ENCODE measurements at regions not wholly inside any gene's neighbourhood (a gene's known extent, or its start where the extent isn't known, plus 50 kb on each side); places are given as distances from the start of the nearest gene placed in this dataset.

DNA sequence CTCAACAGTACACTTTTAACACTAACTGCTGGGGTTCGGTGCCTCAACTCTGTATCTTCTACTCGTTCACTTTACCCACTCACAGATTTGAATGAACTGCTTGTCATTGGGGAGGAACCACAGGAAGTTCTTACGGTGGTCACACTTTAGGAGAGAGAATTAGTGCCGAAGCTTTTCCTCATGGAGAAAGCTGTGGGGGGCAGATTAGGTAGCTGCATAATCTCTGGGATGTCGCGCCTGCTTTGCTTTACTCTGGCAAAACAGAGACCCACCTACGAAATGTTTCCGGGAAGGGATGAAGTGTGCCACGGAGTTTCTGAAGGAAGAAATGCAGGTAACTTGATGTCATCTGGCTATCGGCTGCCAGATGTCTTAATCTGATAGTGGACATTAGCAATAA lies 949.7 kb upstream of the TENM3 start:
- intact Hi-C loops (cut with micrococcal nuclease; ENCODE audit: unreplicated experiment) (no loop called here), in situ Hi-C loops (cut with MboI) (no loop called here)
- Histone ChIP-seq H3K27ac (ENCODE audit: control insufficient read depth, insufficient read depth) (no peak overlapping the region), H3K36me3 (ENCODE audit: control insufficient read depth in 2 of 2, insufficient read depth in 2 of 2, low read length in 1 of 2) (no peaks in the 10 kb centered on the region), H4K20me1 (ENCODE audit: control insufficient read depth, insufficient read depth) (no peaks in the 10 kb centered on the region), H3K9me3 (replicated peaks; ENCODE audit: control insufficient read depth, insufficient read depth, low read length) (no peaks in the 10 kb centered on the region), H3K4me1 (ENCODE audit: control insufficient read depth, insufficient read depth, low read length) (no peaks in the 10 kb centered on the region), H3K4me2 (ENCODE audit: control insufficient read depth, insufficient read depth) (no peak overlapping the region), H2AFZ (ENCODE audit: control insufficient read depth, low read depth, low read length) (no peak overlapping the region), H3K9ac (ENCODE audit: control insufficient read depth, insufficient read depth, low read length) (no peak overlapping the region), H3K27me3 (replicated peaks in 1 of 2; ENCODE audit: control insufficient read depth in 2 of 2, insufficient read depth in 2 of 2, low read length in 1 of 2) (no peaks in the 10 kb centered on the region), H3K79me2 (ENCODE audit: control insufficient read depth, insufficient read depth, low read length) (no peaks in the 10 kb centered on the region), H3K4me3 (no peak overlapping the region)
- POLR2A ChIA-PET = no interaction called here
- CTCF ChIA-PET = no interaction called here
- FAIRE-seq (no peak), DNase-seq (ENCODE audit: low read depth, low spot score) (no peak), ATAC-seq (no peak)
- 40% methylated on average over 10 of the region's 10 CpGs for WGBS (ENCODE audit: insufficient coverage, insufficient replicate concordance, low lambda C conversion rate, missing lambda C conversion rate)
- RAD21 ChIA-PET (ENCODE audit: unreplicated experiment) = no interaction called here
- SMC1A ChIA-PET (ENCODE audit: uncharacterized antibody, unreplicated experiment) = interaction anchor here (0.6 to 1.4 kb wide), 2 partner anchors 10 to 464 kb away, joined by 3 read pairs; no protein-coding TSS in a partner anchor
- TF ChIP-seq SP1 (IDR thresholded peaks at IDR 0.05; ENCODE audit: low read depth, low read length) (no peak), RFX5 (IDR thresholded peaks at IDR 0.05; ENCODE audit: low read depth, low read length) (no peak), FOXK2 (IDR thresholded peaks at IDR 0.05) (no peak), FOS (IDR thresholded peaks at IDR 0.05; ENCODE audit: borderline replicate concordance, extremely low read depth, insufficient read length) (no peak), SMAD5 (IDR thresholded peaks at IDR 0.05; ENCODE audit: low read depth) (no peak), ZZZ3 (IDR thresholded peaks at IDR 0.05; ENCODE audit: control insufficient read depth, insufficient read length, low read depth) (no peak), ETV6 (conservative IDR thresholded peaks at IDR 0.05 in 1 of 2, IDR thresholded peaks at IDR 0.05 in 1 of 2; ENCODE audit: borderline replicate concordance in 1 of 2, low read depth in 1 of 2) (no peak), POLR2AphosphoS5 (IDR thresholded peaks at IDR 0.05; ENCODE audit: low read length) (no peak), ZNF217 (IDR thresholded peaks at IDR 0.05) (no peak)
- TF ChIP-seq, protein P1, sequence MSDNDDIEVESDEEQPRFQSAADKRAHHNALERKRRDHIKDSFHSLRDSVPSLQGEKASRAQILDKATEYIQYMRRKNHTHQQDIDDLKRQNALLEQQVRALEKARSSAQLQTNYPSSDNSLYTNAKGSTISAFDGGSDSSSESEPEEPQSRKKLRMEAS (IDR thresholded peaks at IDR 0.05; ENCODE audit: low read depth, low read length) = no peak
- TF ChIP-seq, protein P2, sequence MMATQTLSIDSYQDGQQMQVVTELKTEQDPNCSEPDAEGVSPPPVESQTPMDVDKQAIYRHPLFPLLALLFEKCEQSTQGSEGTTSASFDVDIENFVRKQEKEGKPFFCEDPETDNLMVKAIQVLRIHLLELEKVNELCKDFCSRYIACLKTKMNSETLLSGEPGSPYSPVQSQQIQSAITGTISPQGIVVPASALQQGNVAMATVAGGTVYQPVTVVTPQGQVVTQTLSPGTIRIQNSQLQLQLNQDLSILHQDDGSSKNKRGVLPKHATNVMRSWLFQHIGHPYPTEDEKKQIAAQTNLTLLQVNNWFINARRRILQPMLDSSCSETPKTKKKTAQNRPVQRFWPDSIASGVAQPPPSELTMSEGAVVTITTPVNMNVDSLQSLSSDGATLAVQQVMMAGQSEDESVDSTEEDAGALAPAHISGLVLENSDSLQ (IDR thresholded peaks at IDR 0.05) = no peak
- no TSS peak for BruUV-seq (replicated peaks)

All from GM12878 (cell line).